Activated T-helper 1 cell treated with anti-CD3 and anti-CD28 coated beads, Interleukin-2, amount 50 U/mL, for 16 hours (primary cell): ENCODE measurements at regions not wholly inside any gene's neighbourhood (a gene's known extent, or its start where the extent isn't known, plus 50 kb on each side); places are given as distances from the start of the nearest gene placed in this dataset.
A peak's percentile ranks its signal among the peaks of the same experiment; 100 is the strongest.
"Not testable (repeated sequence)": the region's sequence is repeated elsewhere in the genome, so short reads cannot be mapped to it uniquely, and the experiment has no call there.

Source experiments
- DNase-seq, 2 donors: peaks; one replicate each; pipeline ENCODE4 v3.0.0-alpha.2; 2020; ENCODE audit warnings: low read depth in 1 of 2, low spot score in 1 of 2

DNA sequence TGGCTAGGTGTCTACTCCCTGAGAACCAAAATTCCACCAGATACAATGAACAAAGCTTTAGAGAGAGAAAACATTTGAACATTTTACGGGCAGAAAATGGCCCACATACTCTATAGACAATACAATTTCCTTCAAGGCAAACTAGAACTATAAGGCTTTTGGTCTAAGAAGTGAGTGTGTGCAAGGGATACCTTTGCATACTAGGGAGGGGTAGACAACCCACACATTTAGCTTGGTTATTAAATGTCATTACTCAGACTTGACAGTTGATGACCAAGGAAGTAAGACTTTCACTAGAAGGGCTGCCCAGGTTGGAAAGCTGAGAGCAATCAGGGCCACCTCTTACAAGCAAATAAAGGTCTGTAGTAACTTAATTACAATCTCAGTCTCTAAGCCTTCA, 64.0 kb upstream of the PLEKHM1 start:
- DNase-seq: not testable (repeated sequence)

DNA sequence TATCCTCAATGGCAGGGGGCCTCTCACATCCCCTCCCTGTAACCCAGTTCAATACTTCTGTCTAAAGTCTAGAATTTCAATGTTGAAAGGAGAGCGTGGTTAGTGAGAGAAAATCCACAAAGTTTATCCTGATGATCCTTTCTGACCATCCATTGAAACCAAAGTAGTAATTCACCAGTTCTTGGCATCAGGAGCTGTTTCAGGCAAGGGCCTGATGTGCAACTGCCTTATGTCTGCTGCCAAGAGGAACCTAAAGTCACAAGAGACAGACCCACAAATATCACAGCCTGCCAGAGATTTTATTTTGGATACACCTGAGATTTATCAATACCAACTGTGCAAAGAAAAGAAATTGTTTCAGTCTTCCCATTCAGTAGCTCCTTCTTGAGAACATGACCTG, 68.3 kb upstream of the PLEKHM1 start:
- DNase-seq: not testable (repeated sequence)

DNA sequence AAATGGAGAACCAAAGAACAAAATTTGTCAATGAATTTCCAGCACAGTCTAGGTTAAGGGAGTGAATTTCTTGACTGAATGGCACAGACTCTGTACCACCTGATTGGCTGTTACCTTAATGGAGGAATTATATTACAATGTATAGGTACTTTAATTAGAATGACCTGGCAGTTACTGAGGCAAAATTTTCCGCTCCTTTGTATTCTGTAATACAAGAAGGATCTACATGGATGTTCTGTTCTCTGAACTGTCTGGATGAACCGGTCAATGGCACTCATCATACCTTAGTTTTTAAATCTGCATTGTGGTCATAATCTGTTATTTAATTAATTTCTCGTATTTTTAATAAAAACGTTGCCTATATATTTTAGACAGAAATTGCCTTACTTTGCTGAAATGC, 72.3 kb upstream of the PLEKHM1 start:
- DNase-seq: not testable (repeated sequence)

DNA sequence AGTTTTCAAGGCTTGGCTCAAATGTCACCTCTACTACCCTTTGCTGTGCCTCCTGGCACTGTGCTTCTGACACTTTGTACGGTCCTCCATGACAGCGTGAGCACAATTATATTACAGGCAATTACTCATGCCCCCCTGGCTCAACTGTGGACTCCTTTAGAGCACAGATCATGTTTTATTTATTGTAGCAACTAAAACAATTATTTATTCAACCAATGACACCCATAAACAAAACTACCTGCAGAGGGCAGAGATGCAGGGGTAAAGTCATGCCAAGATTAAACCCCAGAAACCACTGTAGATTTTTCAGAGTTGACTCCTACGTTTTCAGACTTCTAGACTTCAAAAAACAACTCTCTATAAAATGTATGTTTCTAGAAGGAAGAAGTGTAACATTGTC, 72.8 kb upstream of the PLEKHM1 start:
- not testable (repeated sequence) for DNase-seq

DNA sequence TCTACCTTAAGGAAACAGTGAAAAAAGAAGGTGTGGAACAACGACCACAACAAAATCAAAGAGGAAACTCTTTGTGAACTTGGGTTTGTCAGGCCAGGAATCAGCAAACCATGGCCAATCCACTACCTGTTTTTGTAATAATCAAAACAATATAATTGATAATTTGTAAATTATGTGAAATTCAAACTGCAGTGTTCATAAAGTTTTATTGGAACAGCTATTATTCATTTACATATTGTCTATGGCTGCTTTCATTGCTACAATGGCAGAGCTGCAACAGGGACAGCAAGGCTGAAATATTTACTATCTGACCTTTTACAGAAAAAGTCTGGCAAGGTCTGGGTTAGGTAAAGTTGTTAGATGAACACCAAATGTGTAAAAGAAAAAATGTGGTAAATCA, 77.8 kb upstream of the PLEKHM1 start:
- DNase-seq: not testable (repeated sequence)

DNA sequence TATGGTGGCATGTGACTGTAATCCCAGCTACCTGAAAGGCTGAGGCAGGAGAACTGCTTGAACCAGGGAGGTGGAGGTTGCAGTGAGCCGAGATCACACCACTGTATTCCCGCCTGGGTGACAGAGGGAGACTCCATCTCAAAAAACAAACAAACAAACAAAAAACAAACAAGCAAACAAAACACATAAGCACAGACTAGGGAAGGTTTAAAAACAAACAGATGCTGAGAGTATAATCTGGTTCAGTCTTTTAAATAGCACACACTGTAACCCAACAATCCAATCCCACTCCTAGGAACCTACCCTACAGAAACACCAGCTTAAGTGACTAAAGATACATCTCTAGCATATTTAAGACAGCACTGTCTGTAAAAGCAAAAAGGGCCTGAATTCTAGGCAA, 82.8 kb upstream of the PLEKHM1 start:
- not testable (repeated sequence) for DNase-seq

DNA sequence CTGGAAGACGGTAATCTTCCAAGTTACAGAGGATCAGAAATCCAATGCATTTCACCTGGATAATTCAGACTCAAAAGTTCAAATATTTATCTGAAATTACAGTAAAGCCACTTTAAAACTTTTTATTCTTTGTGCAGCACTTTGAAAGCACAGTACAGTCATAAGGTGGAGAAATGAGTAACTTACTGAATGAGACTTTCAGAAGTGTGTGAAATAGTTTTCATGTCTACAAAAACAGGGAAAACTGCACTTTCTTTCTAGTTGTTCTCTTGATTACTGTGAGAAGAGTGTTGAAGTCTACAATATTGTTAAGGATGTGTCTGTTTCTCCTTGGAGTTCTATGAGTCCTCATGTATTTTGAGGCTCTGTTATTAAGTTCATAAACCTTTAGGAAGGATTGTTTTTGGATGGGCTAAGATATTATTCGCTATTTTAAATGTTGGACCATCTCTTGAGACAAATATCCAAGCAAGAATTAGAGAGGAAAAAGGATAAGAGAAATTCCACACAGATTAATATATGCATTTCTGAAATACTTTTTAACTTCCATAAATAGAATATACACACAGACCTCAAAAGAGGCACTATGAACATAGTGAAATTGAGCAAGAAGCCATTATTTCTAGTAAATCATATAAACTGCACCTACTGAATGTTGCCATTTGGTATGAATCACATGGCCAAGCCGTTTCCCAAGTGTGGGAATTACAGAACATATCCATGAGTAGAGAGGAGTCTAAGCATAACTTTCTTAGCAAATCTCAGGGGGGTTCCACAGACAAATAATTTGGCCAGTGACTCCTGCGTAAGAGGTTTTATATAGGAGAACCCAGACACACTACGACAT, 83.6 kb upstream of the PLEKHM1 start:
- no peak for DNase-seq

DNA sequence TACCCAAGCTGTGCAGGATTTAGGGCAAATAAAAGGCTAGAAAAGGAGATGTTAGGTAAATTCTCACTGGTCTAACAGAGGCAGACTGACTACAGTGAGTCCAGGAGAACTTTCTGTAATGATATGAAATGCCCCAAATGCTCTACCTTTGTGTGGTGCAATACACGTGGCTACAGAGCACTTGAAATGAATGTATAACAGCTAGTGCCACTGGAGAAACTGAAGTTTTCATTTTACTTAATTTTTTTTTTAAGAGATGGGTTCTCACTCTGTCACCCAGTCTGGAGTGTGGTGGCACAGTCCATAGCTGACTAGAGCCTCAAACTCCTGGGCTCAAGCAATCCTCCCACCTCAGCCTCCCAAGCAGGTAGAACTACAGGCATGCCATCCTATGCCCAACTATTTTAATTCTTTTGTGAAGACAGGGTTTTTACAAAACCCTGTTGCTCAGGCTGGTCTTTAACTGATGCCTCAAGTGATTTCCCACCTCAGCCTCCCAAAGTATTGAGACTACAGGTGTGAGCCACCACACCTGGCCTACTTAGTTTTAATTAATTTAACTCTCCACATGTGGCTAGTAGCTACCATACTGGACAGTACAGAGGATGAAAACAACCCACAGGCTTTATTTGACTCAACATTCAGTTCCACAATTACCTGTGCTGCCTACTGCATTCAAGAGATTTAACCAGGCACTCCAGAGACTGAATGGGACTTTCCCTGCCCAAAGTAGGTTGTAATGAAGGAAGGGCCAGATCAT, 84.8 kb upstream of the PLEKHM1 start:
- DNase-seq: no peak

DNA sequence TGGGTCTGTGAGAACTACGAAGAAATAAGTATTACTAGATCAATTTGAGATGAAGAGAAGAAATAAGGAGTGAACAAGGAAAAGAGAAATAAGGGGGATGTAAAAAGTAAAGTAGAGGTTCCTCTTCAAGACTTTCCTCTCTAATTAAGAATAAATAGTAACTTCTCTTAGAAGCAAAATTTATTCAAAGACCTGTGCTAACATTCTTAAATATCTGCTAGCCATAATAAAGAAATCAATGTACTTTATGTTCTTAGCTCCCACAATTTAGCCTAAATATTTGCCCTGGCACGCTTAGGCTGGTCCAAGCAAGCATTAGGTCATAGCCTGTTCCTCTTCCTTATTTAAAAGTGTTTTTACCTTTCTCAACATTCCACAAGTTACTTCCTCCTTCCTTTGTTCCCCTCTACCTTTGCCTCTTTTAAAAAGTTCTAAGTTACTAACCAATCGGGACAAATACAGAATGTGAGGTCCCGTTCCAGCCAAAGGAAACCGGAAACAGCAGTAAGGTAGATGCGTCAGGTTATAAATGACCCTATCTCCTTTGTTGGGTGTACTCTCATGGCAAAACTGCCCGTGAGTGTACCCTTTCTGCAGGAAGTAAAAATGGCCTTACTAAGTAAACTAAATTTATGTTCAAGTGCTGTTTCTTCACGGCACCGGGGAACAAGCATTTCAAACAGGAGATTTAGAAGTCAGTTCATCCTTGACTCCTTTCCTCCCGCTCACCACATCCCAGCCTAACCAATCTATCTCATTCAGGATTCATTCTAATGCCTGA, 86.2 kb upstream of the PLEKHM1 start:
- DNase-seq: not testable (repeated sequence)

DNA sequence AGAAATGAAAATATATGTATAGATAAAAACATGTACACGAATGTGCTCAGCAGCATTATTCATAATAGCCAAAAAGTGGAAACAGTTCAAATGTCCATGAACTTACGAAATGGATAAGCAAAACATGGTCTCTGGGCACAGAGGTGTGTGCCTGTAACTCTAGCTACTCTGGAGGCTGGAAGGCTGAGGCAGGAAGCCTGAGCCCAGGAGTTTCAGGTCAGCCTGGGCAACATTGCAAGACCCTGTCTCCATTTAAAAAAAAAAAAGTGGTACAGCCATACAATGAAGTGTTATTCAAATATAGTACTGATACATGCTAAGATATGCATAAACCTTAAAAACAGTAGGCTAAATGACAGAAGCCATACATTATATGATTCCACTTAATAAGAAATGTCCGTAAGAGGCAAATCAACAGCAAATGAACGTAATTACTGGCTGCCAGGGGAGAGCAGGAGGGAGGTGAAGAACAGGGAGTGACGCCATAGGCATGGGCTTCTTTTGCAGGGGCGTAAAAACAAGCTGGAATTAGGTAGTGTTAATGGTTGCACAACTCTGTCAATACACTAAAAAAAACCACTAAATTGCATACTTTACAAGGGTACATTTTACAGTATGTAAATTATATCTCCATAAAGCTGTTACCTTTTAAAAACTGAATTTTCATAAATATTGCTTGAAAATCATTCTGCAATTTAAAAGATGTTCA, 87.2 kb upstream of the PLEKHM1 start:
- DNase-seq: no peak

DNA sequence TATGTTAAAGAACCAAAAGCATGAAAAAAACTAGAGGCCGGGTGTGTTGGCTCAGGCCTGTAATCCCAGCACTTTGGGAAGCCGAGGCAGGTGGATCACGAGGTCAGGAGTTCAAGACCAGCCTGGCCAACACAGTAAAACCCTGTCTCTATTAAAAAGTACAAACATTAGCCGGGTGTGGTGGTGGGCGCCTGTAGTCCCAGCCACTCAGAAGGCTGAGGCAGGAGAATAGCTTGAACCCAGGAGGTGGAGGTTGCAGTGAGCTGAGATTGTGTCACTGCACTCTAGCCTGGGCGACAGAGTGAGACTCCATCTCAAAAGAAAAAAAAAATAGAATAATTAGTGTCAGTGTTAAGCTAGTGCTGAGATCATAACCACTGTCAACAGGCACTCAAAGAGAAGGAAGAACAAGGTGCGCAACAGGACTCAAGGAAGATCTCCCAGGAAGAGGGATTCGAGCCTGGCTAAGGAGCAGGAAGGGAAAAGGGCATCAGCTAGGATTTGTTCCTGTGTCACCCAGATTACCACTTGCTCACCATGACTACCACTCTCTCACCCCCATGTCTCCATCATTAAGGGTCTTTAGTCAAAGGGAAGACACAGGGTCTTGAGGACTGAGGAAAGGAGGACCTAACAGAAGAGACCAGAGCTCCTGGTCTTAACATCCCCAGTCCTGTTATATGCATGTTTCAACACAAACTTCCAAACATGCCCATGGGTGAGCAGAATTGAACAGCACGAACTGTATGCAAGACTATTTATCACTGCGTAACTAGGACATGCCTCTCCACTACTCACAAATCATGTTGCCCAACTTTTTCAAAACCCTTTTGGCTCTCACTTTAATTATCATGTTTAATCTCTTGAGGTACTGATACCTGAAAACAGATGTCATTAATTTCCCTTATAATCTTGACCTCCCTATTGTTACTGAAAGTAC, 88.3 kb upstream of the PLEKHM1 start:
- no peak for DNase-seq

DNA sequence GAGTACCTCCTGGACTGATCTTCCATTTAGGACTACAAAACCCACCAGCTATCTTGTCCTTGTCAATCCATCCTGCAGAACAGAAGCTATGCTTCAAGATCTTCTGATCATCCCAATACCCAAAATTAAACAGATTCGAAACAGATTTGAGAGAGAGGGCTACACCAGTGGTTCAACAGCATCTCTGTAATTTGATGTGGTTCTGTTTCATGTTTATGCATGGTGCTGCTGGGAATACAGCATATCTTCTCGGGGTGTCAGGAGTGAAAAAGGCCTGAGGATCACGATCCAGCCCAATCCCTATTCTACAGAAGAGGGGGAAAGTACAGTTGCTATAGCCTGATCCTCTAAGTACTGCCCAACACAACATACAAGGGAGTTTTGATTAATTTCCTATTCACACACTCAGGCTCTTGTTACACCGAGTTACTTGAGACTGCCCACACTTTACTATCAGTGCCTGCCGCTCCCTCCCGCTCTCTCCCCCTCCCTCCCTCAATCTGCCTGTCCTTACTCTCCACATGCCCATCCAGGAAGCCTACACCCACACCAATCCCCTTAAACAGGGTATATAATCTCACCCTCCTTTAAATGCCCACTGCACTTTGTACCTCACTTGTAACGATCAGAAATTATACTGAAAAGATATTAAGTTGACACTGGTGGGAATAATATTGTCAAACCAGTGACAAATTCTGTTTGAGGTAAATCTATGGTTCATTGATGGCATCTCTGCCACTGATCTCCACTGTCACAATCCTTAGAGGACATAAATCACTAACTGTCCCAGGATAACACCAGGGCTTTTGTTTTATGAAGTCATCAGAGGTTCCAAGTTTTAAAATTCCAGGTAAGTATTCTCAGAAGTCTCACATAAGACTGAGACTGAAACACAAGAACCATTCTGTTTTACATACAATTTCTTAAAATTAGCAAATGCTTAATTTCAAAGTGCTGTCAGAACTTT, 89.3 kb upstream of the PLEKHM1 start:
- DNase-seq: no peak

DNA sequence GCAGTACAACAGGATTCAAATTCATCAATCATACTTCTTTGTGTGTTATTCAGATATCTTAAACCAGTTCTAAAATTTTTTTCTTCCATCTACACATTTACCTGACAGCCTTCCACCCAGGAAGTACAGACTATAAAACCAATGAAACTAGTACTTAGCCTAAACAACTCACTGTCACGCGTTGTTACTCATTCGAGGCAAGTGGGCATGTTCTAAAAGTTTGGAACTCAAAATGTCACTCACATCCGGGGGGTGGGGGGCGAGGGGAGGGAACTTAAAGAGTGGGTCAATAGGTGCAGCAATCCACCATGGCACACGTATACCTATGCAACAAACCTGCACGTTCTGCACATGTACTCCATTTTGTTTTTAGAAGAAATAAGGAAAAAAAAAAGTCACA, 90.4 kb upstream of the PLEKHM1 start:
- DNase-seq: no peak

DNA sequence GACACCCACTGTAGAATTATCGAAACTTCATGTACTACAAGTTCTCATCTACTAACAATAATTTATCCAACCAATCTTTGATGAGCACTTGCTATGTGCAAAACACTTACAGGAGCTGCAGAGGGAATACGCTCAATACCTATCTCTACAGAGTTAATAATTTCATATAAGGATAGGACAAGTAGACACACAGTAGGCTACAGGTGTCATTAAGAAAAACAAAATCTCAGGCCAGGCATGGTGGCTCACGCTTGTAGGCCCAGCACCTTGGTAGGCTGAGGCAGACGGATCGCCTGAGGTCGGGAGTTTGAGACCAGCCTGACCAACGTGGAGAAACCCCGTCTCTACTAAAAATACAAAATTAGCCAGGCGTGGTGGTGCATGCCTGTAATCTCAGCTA, 91.3 kb upstream of the PLEKHM1 start:
- DNase-seq: no peak

DNA sequence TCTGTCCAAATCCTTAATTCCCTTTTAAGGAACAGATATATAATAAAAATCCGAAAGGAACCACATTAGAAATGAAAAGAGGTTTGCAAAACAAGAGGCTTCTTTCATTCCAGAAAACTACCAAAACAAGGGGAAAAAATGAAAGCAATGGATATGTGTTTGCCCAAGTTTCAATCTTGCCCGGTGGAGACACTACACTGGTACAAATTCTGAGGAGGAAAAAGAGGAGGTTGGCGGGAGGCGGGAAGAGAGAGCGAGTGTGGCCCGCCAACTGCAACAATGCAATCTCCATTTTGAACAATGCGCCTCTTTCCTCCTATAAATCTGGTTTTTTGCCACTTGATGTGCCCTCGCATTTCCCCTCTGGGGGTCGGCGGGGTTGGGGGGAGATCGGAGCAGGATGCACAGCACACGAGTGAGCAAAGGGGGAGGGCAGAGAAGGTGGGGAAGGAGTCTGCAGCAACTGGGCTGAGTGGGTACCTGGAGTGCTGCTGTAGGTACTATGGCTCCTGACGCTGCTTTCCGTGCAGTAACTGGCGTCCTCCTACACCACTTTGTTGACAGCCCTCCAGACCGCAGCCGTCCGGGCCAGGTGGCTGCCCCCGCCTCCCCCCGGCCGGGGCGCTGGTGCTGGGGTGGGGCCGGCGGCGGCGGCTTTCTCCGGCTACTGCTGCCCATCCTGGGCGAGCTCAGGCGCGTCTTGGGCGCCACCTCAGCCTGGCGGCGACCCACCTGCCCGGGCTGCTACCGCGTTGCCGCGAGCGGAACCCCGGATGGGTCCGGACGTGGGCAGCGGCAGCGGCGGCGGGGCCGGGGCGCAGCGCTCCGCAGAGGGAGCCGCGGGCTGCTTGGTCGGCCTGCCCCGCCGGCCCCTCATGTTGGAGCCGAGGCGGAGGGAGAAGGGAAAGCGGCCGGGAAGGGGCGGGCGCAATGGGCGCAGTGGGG, 93.8 kb upstream of the PLEKHM1 start:
- DNase-seq: peak; percentile 53 to 69

DNA sequence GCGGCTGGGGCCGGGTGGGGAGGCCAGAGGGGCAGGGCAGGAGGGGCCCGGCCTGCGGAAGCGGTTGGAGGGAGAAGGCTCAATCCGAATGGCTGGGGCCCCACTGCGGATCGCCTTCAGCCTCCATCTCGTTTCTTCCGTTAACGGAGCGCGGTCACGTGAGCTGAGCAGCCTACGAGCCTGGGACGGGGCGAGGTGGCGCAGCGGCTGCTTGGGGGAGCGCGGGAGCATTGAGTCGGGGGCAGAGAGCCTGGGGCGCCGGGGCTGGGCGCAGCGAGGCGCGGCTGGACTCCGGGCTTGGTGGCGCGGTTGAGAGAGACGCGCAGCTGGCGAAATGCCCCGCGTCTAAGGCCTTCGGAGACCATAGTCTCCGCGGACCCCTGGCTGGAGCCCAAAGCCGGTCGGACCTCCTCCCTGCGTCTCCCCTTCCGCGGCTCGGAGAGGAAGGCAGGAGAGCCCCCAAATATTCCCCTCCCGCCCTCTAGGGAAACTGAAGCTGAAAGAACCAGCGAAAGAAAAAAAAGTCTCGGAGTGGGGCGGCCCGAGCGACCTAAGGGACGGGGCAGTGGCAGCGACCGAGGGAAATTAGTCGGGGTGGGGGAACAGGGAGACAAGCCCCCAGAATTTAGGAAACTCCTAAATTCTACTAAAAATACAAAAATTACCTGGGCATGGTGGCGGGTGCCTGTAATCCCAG, 94.7 kb upstream of the PLEKHM1 start:
- peak; percentile 75 to 80 for DNase-seq
